Smooth muscle cell (in vitro differentiated cells): ENCODE measurements at regions not wholly inside any gene's neighbourhood (a gene's known extent, or its start where the extent isn't known, plus 50 kb on each side); places are given as distances from the start of the nearest gene placed in this dataset.

Experiments used
- DNase-seq: peaks from one replicate; lab custom pipeline; 2025; ENCODE audit not compliant: unreplicated experiment; lab: John Stamatoyannopoulos, UW
- H2AFZ ChIP-seq: fragments of 200-600 bp; sonication (generic); 2 replicates; pipeline ENCODE4 v1.6.0; 2016; ENCODE audit warnings: antibody characterized with exemption, low read depth, mild to moderate bottlenecking
- H3F3A ChIP-seq: fragments of 200-600 bp; sonication (generic); 2 replicates; pipeline ENCODE4 v1.6.0; 2017; ENCODE audit warnings: antibody characterized with exemption, low read depth
- H3K27ac ChIP-seq: fragments of 200-600 bp; sonication (generic); 2 replicates; pipeline ENCODE4 v1.5.1; 2016; ENCODE audit warnings: low read depth, mild to moderate bottlenecking
- H3K27me3 ChIP-seq: fragments of 200-600 bp; sonication (generic); 2 replicates; pipeline ENCODE4 v1.6.1; 2016; ENCODE audit warnings: low read depth, mild to moderate bottlenecking
- H3K36me3 ChIP-seq: fragments of 200-600 bp; sonication (generic); 2 replicates; pipeline ENCODE4 v1.5.1; 2016; ENCODE audit warnings: low read depth
- H3K4me1 ChIP-seq: fragments of 200-600 bp; sonication (generic); 2 replicates; pipeline ENCODE4 v1.5.1; 2016; ENCODE audit warnings: low read depth
- H3K4me2 ChIP-seq: fragments of 200-600 bp; sonication (generic); 2 replicates; pipeline ENCODE4 v1.6.0; 2016; ENCODE audit warnings: mild to moderate bottlenecking
- H3K4me3 ChIP-seq: fragments of 200-600 bp; sonication (generic); 2 replicates; pipeline ENCODE4 v1.5.1; 2016; ENCODE audit warnings: mild to moderate bottlenecking
- H3K79me2 ChIP-seq: fragments of 200-600 bp; sonication (generic); 2 replicates; pipeline ENCODE4 v1.6.0; 2016; ENCODE audit warnings: low read depth, mild to moderate bottlenecking
- H3K9ac ChIP-seq: fragments of 200-600 bp; sonication (generic); 2 replicates; pipeline ENCODE4 v1.6.0; 2016; ENCODE audit warnings: low read depth
- H3K9me3 ChIP-seq: fragments of 200-600 bp; sonication (generic); replicated peaks from 2 replicates; pipeline ENCODE4 v1.5.1; 2016; ENCODE audit warnings: low read depth
- H4K20me1 ChIP-seq: fragments of 200-600 bp; sonication (generic); 2 replicates; pipeline ENCODE4 v1.6.0; 2016; ENCODE audit warnings: low read depth
- WGBS: methylation state at CpG from one replicate; pipeline ENCODE4 v1.1.7; 2016; ENCODE audit warnings: low lambda C conversion rate; 5-methylcytosine and 5-hydroxymethylcytosine counted together
- TF ChIP-seq, protein P1 (sequence below): fragments of 200-600 bp; sonication (generic); IDR thresholded peaks from 2 replicates; pipeline ENCODE4 v1.5.1; 2017; ENCODE audit warnings: borderline replicate concordance, mild to moderate bottlenecking, antibody characterized with exemption; ENCODE audit not compliant: insufficient read depth, poor library complexity, severe bottlenecking

DNA sequence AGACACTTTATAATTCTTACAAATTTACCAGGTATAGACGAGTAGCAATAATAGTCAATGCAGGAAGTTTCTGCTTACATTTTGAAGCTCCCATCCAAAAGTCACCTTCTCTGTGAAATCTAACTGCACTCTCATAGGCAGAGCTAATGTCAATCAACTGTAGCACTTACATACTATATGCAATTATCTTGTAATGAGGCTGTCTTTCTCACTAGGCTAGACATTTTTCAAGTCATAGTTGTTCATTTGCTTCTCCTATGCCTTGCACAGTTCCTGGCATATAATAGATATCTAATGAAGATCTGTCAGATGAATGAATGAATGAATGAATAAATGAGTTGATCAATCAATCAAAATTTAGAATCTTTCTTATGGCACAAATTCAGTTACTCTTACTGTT, 273.0 kb upstream of the DAB1 start:
- H2AFZ ChIP-seq = no peak overlapping the region
- no peaks in the 10 kb centered on the region for H3K27me3 ChIP-seq
- no peaks in the 10 kb centered on the region for H3K79me2 ChIP-seq
- H3K4me1 ChIP-seq = no peaks in the 10 kb centered on the region
- DNase-seq = no peak
- H3K9me3 ChIP-seq = no peaks in the 10 kb centered on the region
- TF ChIP-seq, protein P1, sequence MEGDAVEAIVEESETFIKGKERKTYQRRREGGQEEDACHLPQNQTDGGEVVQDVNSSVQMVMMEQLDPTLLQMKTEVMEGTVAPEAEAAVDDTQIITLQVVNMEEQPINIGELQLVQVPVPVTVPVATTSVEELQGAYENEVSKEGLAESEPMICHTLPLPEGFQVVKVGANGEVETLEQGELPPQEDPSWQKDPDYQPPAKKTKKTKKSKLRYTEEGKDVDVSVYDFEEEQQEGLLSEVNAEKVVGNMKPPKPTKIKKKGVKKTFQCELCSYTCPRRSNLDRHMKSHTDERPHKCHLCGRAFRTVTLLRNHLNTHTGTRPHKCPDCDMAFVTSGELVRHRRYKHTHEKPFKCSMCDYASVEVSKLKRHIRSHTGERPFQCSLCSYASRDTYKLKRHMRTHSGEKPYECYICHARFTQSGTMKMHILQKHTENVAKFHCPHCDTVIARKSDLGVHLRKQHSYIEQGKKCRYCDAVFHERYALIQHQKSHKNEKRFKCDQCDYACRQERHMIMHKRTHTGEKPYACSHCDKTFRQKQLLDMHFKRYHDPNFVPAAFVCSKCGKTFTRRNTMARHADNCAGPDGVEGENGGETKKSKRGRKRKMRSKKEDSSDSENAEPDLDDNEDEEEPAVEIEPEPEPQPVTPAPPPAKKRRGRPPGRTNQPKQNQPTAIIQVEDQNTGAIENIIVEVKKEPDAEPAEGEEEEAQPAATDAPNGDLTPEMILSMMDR = no peak
- no peak overlapping the region for H3K9ac ChIP-seq
- no peak overlapping the region for H3K27ac ChIP-seq
- 91% methylated on average over 1 of the region's 1 CpG for WGBS
- no peaks in the 10 kb centered on the region for H4K20me1 ChIP-seq
- H3K4me2 ChIP-seq = no peak overlapping the region
- no peak overlapping the region for H3K4me3 ChIP-seq
- H3F3A ChIP-seq = no peaks in the 10 kb centered on the region
- H3K36me3 ChIP-seq = no peaks in the 10 kb centered on the region

DNA sequence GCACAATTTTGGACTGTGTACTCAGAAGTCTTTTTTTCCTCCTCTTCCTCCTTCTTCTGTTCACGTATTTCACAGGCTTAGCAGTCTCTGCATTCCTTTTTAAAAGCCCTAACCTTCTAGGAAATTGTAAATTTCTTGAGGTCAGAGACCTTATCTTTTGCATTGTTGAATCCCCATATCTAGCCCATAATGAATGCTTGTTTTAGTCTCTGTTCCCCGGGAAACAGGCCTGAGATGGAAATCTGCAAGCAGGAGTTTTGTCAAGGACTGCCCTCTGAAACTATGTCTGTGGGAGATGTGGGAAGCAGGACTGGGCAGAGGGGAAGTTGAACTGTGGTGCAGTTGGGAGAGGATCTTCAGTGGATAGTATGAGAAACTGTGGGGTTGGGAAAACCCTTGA, 272.2 kb upstream of the DAB1 start:
- Histone ChIP-seq H3K4me2 (no peak overlapping the region), H3K9me3 (no peaks in the 10 kb centered on the region), H3K27me3 (no peaks in the 10 kb centered on the region), H2AFZ (no peak overlapping the region), H3K9ac (no peak overlapping the region), H3K27ac (no peak overlapping the region), H3K36me3 (no peaks in the 10 kb centered on the region), H3K4me3 (no peak overlapping the region), H4K20me1 (no peaks in the 10 kb centered on the region), H3F3A (no peaks in the 10 kb centered on the region), H3K4me1 (no peaks in the 10 kb centered on the region), H3K79me2 (no peaks in the 10 kb centered on the region)
- no peak for DNase-seq
- WGBS = 12% methylated on average over 2 of the region's 2 CpGs
- TF ChIP-seq, protein P1 = no peak

DNA sequence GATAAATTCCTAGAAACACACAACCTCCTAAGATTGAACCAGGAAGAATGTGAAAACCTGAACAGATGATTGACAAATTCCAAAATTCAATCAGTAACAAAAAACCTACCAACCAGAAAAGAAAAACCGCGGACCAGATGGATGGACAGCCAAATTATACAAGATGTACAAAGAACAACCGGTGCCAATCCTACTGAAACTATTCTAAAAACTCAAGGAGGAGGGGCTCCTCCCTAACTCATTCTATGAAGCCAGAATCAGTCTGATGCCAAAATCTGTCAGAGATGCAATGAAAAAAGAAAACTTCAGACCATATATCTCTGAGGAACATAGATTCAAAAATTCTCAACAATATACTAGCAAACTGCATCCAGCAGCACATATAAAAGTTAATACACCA, 262.4 kb upstream of the DAB1 start:
- Histone ChIP-seq H3K27ac (no peak overlapping the region), H3K36me3 (no peaks in the 10 kb centered on the region), H3K9me3 (no peaks in the 10 kb centered on the region), H2AFZ (no peak overlapping the region), H3K79me2 (no peaks in the 10 kb centered on the region), H4K20me1 (no peaks in the 10 kb centered on the region), H3K4me1 (no peaks in the 10 kb centered on the region), H3K9ac (no peak overlapping the region), H3F3A (no peaks in the 10 kb centered on the region), H3K4me2 (no peak overlapping the region), H3K4me3 (no peak overlapping the region), H3K27me3 (no peaks in the 10 kb centered on the region)
- TF ChIP-seq, protein P1 = no peak
- 99% methylated on average over 3 of the region's 3 CpGs for WGBS
- no peak for DNase-seq

DNA sequence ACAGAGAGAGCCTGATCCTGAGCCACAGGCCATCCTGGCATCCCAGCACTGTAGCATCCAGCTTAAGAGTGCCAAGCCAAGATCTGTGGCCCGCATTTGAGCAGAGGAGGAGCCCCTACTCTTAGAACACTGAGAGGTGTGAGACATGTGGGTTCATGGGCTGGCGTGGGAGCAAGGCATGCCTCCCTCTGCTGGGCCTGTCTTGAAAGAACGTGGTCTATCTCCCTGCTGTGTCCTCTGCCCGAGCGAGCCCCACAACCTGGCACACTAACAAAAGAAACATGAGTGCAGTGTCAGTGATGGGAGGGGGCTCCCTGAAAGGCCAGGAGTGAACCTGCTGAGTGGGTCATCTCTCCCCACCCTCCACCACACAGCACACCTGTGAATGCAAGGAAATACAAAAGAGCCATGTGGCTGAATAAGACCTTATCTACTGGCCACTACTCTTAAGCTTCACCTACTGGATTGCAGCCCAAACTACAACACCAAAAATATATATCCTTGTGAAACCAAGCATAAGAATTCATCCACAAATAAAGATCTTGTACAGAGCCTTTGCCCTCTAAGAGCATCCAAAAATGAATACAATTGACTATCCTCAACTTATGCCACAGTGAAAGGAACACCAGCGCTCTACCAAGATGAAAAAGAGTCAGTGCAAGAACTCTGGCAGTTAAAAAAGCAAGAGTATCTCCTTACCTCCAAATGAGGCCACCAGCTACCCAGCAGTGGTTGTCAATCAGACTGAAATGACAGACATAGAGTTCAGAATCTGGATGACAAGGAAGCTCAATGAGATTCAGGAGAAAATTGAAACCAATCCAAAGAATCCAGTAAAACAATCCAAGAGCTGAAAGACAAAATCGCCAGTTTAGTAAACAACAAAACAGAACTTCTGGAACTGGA, 259.4 kb upstream of the DAB1 start:
- no peak overlapping the region for H3K4me3 ChIP-seq
- no peaks in the 10 kb centered on the region for H3K79me2 ChIP-seq
- H3K36me3 ChIP-seq = no peaks in the 10 kb centered on the region
- H3K9ac ChIP-seq = no peak overlapping the region
- H3K9me3 ChIP-seq = no peaks in the 10 kb centered on the region
- no peak overlapping the region for H3K4me2 ChIP-seq
- no peaks in the 10 kb centered on the region for H3K4me1 ChIP-seq
- WGBS = 73% methylated on average over 7 of the region's 7 CpGs
- no peak overlapping the region for H2AFZ ChIP-seq
- H3K27ac ChIP-seq = no peak overlapping the region
- no peaks in the 10 kb centered on the region for H4K20me1 ChIP-seq
- TF ChIP-seq, protein P1 = no peak
- H3K27me3 ChIP-seq = no peaks in the 10 kb centered on the region
- no peak for DNase-seq
- no peaks in the 10 kb centered on the region for H3F3A ChIP-seq
